Epidermal melanocyte (primary cell): ENCODE measurements at regions not wholly inside any gene's neighbourhood (a gene's known extent, or its start where the extent isn't known, plus 50 kb on each side); places are given as distances from the start of the nearest gene placed in this dataset.

Source experiments
- DNase-seq: peaks from one replicate; pipeline ENCODE4 v3.0.0; 2011; ENCODE audit warnings: low spot score; ENCODE audit not compliant: insufficient read length

DNA sequence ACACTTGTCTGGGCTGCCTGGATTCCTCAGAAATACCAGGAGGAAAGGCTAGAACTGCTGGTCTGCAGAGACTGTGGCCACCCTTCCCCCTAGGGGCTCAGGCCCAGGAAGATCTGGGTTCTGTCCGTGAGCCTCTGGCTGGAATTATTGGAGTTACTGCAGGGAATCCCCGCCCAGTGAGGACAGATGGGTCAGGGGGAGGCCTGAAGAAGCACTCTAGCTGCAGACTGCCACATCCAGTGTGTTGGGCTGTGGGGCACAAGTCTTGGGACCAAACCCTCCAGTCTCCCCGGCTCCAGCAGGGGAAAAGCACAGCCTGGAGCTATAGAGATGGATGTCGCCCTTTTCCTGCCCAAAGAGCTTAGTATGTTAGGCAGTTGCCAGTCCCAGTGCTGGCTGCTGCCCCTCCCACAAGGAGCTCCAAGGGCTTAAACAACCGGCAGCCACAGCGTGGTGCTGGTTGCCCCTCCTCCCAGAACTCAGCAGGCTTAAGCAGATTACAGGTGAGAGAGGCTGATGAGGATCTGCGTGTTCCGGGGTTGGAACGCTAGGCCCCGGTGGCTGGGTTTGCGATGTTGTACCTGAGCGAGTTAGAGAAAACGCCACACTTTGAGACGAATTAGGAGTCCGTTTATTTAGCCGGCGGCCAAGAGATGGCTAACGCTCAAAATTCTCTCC, 255.5 kb upstream of the LRRC7 start:
- DNase-seq = no peak

DNA sequence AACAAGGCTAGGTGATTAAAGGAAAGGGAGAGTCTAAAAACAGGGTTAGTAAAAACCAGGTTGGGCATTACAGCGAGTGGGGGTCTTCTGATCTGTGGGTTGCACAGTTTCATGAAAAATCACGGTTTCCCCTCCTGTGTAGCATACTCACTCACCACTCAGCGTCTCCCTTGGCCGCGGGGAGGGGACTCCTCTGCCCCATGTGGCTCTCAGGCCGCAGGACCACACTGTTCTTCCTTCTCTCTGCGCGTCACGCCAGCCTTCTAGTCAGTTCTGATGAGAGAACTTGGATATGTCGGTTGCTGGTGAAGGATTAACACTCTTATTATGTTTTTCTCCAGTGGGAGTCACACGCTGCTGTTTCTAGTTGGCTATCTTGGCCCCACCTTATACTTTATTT, 254.6 kb upstream of the LRRC7 start:
- DNase-seq = no peak

GRCh38 chr1:69315416-69315815, 252.3 kb upstream of the LRRC7 start:
- no peak for DNase-seq

GRCh38 chr1:69315823-69316222, 251.9 kb upstream of the LRRC7 start:
- no peak for DNase-seq

- DNase-seq = no peak
Observed at GRCh38 chr1:69319287-69319686, 248.4 kb upstream of the LRRC7 start.

- DNase-seq = no peak
Observed at GRCh38 chr1:69320757-69321211, 246.9 kb upstream of the LRRC7 start.

DNA sequence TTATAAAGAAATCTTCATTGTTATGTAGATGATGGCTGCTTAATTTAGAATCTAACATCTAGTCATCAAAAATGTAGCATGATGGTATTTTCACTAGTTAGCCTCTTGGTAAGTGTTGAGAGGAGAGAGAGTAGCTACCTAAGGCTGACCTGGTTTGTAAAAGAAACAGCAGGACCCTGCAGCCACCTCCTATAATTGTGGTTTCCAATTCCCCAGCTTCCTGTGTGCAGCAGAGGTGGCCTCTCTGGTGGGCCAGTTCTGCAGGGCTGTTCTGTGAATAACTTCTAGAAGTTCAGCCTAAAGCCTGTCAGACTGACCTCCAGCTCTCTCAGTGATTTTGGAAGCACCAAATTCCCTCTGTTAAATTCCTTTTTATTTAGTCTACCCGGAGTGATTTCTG, 246.4 kb upstream of the LRRC7 start:
- no peak for DNase-seq

DNA sequence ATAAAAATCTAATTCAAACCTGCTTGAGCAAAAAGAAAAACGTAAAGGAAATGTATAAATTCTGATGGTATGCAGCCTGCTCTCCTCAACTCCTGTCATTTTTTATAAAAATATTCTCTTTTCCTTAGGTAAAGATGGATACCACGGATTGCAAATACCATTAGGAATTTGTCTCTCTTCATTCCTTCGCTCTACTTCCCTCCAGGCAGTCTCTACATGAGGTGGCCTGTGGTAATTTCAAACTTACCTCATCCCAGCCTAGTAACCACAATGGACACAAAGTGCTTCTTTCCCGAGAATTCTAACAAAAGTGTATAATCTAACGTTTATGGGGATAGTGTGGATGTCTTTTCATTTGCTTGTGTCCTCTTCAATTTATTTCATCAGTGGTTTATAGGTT, 239.5 kb upstream of the LRRC7 start:
- no peak for DNase-seq

GRCh38 chr1:69363236-69363635, 204.5 kb upstream of the LRRC7 start:
- no peak for DNase-seq

DNA sequence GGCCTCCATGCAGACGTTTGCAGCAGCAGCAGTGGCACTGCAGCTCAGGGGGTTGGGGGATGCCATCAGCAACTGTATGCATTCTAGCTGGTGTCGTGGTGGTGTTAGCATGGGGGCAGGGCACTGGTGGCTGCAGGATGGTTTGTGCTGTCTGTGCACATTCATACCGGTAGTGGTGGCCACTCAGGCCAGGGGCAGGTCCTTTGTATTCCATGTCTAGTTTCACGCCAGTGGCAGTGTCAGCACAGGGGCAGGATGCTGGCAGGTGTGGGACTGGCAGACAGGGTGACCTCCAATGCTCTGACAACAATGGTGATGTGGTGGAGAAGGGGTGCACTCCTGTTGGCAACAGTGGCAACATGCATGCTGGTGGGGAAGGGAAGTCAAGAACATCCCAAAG, 194.2 kb upstream of the LRRC7 start:
- no peak for DNase-seq

GRCh38 chr1:69376408-69376807, 191.3 kb upstream of the LRRC7 start:
- DNase-seq = no peak

DNA sequence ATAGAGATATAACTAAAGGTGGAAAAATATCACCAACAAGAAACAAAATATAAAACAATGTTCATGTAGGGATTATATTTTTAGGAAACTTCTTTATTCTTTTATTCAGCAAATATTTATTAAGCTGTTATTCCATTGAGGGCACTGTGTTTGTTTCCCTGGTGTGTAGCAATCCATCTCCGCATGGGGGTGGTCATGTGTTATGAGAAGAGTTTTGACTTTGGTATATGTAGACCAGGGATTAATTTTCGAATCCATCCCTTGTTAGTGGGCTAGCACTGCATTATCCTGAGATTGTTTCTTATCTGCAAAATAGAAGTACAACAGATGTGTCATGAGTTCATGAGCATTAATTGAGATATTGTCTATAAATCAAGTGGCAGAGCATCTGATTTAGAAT, 190.2 kb upstream of the LRRC7 start:
- no peak for DNase-seq

GRCh38 chr1:69388044-69388443, 179.7 kb upstream of the LRRC7 start:
- DNase-seq = no peak

DNA sequence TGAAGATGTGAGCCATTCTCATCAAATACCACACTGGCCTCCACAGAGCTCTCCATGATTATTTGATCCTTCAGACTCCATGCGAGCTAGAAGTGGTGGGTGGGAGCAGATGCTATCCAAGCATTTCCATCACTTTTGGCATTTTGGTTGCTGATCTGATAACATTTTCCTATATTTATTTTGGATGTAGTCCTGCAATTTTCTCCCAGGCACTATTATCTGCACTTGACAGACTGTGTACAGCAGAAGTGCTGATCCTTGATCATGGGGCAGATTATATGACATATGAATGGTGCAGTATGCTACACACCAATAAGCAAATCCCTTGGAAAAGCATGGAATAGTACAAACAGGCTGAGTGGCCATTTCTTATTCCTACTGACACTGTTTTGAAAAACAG, 167.6 kb upstream of the LRRC7 start:
- no peak for DNase-seq

DNA sequence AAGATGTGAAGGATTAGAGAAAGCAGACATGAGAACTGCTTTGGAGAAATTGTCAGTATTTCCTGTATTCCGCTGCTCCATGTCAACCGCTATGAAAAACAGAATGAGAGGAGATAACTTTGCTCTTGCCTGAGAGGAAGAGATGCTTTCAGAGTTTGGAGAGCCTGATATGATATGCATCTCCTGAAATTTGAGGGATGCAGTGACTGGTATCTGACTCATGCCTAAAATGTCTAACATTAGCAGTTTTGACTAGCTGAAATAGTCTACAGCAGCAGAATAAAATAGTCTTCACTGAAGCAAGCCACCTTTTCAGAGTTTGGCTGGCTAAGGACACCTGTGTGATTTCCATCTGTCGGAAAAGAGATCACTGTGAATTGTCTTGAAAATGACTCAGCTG, 165.8 kb upstream of the LRRC7 start:
- no peak for DNase-seq

GRCh38 chr1:69403756-69404320, 163.9 kb upstream of the LRRC7 start:
- no peak for DNase-seq

- DNase-seq = no peak
Observed at GRCh38 chr1:69404486-69404885, 163.2 kb upstream of the LRRC7 start.

DNA sequence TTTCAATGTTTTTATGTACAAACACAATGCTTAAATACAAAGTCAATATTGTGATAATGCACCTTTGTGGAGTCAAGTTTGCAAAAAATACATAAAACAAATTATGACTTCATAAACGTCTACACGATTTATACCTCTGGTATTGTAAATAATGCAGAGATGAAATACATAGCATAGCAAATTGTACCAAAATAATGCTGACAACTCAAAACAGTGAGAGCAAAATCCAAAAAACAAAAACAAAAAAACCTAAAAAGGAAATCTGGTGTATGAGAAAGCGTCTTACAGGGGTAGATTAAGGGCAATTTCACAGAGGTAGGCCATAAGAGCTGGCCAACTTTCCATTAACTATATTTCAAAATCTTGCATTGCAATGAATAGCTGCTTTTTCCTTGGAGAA, 161.5 kb upstream of the LRRC7 start:
- no peak for DNase-seq

GRCh38 chr1:69409731-69410456, 157.8 kb upstream of the LRRC7 start:
- DNase-seq = no peak

DNA sequence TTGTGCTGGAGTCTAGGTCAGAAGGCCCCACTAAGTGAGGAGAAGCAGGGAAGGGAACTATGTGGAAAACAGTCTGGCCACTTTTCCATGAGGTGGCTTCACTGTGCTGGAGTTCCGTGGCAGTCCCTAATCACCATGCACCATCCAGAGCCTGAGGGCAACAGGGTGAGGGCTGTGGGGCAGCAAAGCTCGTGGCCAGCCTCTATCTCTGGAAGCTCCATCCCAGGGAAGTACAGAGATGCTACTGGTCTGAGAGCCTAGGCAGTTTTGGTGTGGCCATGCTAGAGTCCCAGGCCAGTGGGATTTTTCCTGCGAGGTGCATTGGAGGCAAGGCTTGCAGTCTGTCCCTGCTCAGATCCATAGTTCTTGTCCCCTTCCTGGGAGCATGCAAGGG, 157.3 kb upstream of the LRRC7 start:
- DNase-seq = no peak

DNA sequence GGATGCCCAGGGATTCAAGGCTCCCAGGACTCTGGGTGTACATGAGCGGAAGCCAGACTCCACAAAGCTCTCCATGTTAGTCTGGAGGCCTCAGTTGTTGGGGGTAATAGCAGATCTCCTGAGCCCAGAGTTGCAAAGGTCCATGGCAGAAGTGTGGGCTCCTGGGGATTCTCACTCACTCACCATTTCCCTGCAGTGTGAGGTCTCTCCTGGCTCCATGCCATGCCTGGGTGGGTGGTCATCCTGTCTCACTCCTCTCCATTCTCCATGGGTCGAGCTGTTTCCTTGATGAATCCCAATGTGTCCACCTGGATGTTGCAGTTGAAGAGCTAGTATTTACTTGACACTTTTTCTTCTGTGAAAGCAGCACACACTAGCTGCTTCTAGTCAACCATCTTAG, 156.8 kb upstream of the LRRC7 start:
- DNase-seq = no peak

GRCh38 chr1:69411617-69412016, 156.1 kb upstream of the LRRC7 start:
- no peak for DNase-seq

GRCh38 chr1:69413129-69413528, 154.6 kb upstream of the LRRC7 start:
- DNase-seq = no peak
